NCI-H2171 (cell line): ENCODE measurements at regions not wholly inside any gene's neighbourhood (a gene's known extent, or its start where the extent isn't known, plus 50 kb on each side); places are given as distances from the start of the nearest gene placed in this dataset.

Experiments
- DNase-seq: peaks from one replicate; lab custom pipeline; 2025; lab: John Stamatoyannopoulos, UW

DNA sequence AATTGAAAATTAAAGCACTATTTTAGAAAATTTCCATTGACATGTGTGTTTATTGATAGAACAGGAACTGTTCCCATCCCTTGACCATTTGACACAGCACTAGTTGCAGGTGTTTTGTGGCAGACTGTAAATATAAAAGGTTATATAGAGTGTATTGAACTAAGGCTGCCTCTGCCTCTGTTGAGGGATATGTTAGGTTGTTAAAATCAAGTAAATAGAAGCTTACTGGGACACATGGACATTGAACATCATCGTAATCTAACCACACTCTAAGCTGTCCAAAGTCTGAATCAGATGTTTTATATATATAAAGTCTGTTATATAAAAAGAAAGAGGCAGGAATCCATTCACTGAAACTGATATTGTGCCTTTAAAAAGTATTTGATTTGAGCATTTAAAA is 308.1 kb upstream of the PKN2 start:
- DNase-seq, result no peak

DNA sequence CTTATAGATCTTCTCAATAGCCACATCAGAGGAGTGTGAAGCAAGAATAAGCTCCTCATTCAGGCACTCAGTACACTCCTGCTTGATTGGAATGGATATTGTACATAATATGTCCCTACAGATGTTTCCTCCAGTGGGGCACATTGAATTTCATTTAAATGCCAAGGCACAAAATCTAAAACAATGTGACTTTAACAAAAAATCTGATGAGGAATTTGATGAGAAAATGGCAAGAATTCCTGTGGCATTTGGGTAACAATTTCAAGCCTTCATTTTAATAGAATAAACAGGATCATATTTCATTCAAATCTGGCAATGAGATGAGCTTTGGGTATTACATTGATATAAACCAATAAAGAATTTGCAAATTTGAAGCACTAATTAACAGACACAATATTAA is 307.7 kb upstream of the PKN2 start:
- no peak for DNase-seq

DNA sequence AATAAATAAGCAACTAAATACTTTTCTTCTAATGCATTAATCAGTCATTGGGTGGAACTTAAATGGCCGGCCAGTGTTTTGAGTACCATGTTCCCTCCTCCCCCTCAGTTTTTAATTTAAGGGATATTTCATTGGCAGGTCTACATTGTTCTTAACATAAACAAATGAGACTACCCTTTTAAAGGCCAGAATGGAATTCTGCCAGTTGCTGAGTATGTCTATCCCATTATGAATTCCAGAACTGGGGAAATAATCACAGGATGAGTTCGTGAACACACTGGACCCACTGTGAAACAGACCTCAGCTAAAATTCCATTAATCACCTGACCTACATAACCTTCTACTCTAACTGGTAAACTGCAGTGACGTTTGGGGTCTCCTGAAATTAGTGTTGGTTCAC is 305.5 kb upstream of the PKN2 start:
- DNase-seq, result no peak

DNA sequence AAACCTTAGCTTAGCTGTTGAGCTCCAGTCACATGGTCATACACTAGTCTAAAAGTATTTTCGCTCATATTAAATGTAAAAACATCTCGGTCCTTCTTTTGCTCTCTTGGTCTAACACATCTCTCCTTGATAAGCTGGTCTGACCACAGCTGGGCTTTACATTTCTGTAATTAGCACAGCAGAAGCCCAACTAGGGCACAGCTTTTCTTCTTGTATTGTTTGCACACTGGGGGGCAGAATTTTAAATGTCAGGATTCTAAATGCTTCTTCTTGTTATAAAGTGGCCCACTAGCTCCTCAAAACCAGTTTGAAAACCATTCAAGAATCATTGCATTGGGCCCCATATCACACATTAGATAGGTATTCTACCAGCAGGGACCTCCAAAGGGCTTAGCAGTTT is 289.1 kb upstream of the PKN2 start:
- no peak for DNase-seq

DNA sequence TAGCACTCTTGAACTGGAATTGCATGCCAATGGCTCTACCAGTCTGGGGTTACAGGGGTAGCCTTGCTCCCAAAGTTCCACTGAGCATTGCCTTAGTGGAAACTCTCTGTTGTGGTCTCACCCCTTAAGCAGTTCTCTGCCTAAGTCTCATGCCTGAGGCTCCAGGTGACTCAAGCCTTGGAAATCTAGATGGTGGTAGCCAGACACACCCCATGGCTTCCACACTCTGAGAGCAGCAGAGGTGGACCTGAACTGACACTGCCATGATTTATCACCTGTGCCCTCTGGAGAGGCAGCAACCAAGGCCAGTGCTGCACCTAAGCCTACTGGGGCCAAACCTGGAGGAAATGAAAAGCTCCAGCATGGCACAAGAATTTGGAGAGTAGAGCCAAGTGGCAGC is 285.7 kb upstream of the PKN2 start:
- no peak for DNase-seq

DNA sequence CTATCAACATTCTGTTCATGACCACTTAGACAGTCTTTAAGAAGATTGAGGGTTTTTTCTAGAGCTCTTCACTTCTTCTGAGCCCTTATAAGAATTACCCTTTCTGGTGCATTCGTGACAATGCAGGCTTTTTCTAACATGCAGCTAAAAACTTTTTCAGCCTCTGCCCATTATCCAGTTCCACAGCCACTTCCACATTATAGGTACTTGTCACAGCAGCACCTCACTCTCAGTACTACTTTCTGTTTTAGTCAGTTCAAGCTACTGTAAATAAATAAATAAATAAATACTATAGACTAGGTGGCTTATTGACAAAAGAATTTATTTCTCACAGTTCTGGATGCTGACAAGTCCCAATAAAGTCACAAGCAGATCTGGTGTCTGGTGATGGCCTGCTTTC is 284.4 kb upstream of the PKN2 start:
- no peak for DNase-seq

DNA sequence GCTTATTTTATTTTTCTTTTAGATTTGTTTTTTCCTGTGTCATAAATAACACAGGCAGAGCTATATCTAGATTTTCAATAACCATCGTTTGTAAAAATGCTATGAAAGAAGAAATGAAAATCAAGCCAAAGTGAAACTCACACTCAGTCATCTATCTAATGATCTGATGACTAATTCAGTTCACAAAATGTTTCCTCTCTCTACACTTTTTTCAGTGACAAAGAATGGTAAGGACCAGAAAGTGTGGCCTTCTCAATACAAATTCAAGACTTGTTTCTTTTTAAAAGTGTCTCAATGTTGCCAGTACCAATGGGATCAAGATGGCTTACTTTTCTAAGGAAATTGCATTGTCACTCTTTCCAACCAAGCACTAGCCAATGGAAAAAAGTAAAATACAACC is 282.8 kb upstream of the PKN2 start:
- no peak for DNase-seq

DNA sequence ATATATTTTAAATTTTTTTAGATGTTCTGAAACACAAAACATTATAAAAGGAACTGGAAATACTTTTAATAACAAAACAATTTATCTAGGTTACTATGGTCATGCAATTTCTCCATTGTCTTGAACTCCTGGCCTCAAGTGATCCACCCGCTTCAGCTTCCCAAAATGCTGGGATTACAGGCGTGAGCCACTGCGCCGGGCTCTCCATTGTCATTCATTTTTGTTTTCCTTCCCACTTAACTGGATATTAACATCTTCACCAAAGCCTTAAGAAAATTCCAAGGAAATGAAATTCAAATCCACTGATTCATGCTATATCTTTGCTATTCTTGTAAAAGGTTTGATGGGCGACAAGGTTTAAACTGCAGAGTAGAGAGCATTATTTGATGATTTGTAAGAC is 279.5 kb upstream of the PKN2 start:
- no peak for DNase-seq

DNA sequence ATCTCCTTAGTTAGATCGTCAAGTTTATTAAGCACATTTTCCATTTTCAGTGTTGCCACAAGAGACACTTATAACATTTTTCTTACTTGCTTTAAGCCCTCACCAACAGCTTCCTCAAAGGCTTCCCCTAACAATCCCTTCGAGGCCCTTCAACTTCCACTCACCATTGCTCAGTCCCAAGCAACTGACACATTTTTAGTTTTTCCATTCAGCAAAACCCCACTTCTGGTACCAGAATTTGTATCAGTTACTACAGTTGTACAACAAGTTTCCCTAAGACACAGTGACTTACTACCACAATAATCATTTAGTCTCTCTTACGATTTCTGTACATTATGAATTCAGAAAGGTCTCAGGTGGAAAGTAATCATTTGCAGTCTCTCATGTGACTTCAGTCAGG is 276.8 kb upstream of the PKN2 start:
- DNase-seq, result no peak

DNA sequence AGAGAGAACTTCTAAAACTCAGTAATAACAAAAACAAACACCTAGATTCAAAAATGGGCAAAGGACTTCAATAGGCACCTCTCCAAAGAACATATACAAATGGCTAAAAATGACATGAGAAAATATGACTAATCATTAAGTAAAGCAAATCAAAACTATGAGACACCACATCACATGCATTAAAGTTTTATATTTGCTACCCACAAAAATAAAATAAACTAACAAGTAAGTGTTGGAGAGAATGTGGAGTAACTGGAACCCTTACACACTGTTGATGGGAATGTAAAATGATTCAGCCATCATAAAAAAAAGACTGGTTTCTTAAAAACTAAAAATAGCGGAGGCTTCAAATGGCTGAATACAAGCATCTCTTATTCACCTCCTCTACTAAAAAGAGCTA is 262.1 kb upstream of the PKN2 start:
- DNase-seq, result no peak

DNA sequence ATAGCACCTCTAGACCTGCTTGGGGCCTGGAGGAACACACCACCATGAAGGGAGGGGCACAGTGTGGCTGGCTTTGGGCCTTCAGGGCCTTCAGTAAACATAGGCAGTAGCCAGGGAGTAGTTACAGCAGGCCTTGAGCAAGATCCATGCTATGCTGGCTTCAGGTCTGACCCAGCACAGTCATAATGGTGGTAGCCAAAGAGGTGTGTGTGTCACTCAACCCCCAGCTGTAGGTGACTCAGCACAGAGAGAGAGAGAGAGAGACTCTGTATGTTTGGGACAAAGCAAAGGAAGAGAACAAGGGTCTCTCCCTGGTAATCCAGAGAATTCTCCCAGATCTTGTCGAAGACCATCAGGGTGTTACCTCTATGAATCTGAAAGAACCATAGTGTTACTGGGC is 250.5 kb upstream of the PKN2 start:
- DNase-seq, result no peak

DNA sequence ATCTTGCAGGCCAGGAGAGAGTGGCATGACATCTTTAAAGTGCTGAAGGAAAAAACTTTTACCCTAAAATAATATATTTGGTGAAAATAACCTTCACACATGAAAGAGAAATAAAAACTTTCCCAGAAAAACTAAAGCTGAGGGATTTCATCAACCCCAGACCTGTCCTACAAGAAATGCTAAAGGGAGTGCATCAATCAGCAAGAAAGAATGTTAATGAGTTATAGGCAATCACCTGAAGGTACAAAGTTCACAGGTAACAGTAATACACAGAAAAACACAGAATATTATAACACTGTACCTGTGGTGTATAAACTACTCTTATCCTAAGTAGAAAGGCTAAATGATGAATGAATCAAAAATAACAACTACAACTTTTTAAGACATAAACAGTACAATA is 249.2 kb upstream of the PKN2 start:
- DNase-seq, result no peak

DNA sequence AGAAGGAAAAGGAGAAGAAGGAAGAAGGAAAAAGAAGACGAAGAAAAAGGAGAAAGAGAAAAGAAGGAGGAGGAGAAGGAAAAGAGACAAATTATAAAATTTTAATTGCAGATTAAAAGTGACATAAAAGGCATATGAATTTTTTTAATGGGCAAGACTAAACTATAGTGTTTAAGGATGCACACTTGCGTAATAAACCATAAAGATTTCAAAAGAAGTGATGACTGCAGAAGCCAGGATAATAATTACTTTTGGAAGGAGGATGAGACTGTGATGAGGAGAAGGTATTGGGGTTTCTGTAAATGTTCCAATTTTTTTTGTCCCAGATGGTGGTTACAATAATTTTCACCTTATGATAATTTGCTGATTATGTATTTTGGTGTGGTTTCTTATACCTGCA is 243.1 kb upstream of the PKN2 start:
- DNase-seq, result no peak

DNA sequence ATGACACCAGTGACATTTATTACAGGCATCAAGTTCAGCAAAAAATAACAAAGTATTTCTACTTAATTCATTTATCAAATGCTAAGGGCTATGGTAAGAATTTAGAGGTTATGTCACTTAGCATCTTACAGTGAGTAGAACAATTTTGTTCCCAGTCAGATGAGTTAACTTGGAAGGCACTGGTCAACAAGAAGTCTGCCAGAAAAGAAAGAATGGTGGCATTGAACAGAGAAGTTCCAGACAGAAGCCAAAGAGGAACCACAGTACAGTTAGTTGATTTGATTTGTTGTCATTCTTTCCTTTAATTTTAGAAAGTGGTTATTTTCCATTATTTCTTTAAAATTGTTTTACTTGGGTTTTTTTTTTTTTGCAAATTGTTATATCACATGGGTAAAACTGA is 232.2 kb upstream of the PKN2 start:
- DNase-seq, result no peak

DNA sequence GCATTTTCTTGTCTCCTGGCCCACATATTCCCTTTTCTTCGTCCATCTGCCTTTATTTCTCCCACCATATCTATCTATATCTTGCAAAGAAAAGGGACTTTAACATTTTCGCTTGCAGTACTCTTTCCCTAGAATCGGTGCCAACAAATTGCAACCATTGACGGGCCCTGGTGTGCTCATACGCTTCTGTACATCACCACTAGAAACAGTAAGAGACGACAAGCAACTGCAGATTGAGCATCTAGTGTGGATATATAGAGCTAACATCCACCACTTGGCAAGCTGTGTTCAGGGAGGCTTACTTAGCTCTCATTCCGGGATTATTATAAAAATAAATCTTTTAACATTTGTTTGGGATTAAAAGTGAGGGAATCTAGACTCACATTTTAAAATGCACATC is 230.8 kb upstream of the PKN2 start:
- no peak for DNase-seq

DNA sequence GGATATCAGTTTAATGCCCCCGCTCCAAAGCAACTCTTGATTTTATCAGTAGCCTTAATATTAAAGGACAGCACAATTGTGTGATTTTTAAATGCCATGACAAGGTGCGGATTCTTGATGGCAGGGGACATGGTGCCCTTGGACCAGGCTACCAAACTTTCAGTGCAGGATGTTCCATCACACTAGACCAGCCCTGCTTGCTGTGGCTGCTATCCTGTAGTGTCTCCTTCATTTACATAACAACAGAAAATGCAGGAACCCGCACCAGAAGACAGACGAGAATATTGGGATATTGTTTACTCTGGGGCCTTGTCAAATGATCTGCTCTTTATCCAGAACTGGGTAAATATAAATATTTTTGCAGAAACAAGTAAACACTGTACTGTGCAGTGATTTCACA is 229.3 kb upstream of the PKN2 start:
- no peak for DNase-seq

DNA sequence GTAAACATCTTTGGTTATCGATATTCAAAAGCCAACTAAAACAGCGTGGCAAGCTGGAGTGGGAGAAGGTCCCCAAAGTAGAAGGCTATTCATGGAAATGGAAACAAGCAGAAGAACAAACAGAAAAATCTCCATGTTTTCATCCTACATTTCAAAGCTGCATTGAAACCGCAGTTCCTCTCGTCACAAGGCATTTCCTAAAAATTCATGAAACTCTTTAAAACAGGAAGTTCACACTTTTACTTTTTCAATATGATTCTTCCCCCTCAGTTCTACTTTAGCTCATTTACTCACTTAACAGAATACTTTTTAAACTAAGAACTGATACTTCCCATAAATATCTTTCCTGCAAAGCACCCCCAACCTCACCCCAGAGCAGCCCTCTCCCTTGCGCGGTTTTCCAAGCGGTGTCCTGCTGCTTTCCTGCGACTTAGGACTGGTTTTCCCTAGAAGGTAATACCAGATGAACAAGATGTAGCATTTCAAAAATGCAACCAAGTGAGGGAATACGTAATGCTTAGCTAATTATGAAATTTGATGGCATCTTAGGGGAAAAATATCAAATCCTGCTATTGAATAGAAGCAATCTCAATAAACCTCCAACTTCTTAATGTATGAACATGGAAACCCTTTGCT is 228.3 kb upstream of the PKN2 start:
- DNase-seq, result no peak

DNA sequence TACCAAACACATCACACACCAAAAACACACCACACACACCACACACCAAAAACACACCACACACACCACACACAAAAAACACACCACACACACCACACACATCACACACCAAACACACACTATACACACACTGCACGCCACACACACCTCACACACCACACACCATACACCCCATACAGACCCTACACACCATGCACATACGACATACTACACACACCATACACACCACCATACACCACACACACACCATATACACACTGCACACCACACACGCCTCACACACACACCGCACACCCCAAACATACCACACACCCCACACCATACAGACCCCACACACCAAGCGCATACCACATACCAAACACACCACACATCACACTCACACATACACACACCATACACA is 226.9 kb upstream of the PKN2 start:
- no peak for DNase-seq

DNA sequence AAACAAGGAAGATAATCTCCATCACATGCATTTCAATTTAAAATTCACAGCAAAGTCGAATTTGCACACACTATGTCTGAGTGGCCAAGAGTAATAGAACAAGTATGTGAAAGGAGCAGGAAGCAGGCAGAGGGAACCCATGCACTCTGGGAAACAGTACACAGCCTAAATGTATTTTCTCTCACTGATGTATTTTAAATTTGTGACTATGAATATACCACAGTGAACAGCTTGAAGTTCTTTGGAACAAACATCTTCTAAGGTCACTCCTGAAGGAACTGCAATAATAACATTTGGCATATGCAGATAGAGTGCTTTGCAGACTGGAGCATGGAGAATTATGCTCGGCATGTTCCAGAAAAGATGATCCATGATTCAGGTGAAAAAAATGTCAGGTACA is 223.1 kb upstream of the PKN2 start:
- no peak for DNase-seq

DNA sequence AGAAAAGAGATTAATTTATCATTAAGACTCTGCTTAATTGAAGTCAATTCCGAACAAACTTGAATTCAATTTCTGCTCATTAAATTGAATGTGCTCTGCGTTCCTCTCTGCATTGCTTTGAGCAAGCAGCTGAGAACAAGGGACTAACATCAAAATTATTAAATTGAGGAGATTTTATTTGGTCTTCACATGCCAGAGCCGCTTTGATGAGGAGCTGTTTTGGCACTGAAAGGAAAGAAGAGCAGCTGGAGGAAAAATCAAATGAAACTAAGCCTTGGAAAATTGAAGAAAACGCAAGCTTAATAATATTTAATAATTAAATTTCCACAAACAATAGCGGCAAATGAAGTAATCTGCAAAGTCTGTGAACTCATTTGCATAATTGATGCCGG is 222.0 kb upstream of the PKN2 start:
- DNase-seq, result no peak

DNA sequence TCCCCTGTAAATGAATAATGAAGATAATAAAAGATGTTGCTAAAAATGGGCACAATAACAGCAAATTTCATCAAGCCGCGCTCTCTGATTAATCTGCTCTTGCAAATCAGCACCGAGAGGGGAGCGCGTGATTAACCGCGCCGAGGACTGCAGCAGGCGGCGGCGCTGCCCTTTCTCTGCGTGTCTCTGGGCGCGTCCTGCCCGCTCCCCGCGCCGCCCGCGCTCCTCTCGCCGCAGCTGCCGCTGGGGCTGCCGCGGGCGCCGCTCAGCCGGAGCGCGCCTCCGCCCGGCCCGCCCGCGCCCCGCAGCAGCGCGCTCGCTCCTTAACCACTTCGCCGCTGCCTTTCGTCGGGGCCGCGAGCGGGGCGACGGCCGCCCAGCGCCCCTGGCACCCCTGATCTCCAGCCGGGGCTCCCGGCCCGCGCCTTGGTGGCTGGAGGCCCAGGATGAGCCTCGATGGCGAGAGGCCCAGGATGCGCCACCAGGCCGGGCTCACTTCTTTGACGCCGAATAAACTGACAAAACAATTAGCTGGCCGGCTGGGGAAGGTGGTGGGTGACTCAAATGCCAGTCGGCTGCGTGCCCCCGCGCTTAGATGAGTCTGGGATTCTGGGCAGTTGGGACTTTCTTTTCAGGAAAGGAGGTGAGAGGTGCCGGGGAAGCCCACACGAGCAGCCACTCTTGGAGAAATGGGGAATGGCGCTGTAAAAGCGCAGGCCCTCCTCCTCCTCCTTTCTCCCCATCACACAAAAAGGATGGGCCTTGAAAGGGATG is 221.4 kb upstream of the PKN2 start:
- DNase-seq, result no peak

DNA sequence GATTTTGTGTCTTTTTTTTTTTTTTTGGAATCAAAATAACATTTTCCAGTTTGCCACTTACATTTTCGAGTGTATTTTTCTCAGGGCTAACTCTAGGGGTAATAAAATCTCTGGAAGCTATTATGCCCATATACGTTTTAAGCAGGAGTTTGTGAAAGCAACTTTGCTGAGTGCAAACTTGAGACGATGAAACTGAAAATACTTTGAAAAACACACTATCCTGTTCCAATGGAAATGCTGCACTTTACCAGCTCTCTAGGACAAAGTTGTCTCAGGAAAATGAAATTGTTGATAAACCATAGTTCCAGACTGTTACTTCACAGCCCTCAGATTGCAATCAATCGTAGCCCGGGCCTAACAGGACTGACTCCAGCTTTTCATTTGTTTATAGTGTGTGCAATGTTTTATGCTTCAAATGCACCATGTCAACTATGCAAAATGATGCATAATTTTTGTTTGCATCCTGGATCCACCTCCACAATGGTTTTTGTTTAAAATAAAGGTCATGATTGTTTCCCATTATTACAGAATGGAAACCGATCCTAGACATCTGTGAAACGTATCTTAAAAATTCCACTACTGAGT is 220.6 kb upstream of the PKN2 start:
- DNase-seq, result no peak

DNA sequence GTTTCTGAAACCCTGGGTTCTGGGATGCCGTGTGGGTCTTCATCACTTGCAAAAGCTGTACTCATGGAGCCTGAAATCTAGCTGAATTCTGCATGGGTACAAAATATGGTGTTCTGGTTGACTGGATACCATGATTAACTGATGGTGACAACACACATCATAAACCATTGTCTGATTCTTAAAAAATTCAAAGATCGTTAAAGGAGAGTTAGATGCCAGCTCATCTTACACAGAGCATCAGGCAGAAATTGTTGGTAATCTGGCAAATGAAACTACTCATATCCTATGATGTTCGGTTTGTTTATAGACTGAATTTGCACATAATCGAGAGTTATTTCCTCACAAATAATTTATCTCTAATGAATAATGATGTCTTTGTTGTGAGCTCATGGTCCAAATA is 218.1 kb upstream of the PKN2 start:
- DNase-seq, result no peak
